GM13976 (cell line): ENCODE measurements at regions not wholly inside any gene's neighbourhood (a gene's known extent, or its start where the extent isn't known, plus 50 kb on each side); places are given as distances from the start of the nearest gene placed in this dataset.
A peak's percentile ranks its signal among the peaks of the same experiment; 100 is the strongest.

ENCODE experiments used
- DNase-seq: peaks from one replicate; pipeline ENCODE4 v3.0.0; 2012; ENCODE audit warnings: low spot score
- CTCF ChIP-seq: IDR thresholded peaks from 2 replicates; pipeline ENCODE4 v1.5.1; 2012; ENCODE audit warnings: borderline replicate concordance, mild to moderate bottlenecking; ENCODE audit not compliant: insufficient read depth; ENCODE audit errors: extremely low read depth, missing control alignments, control extremely low read depth
- in situ Hi-C: fragments of 300-500 bp; cut with MboI; formaldehyde crosslinking; loops from one replicate; pipeline ENCODE4 v1.12.0; 2022; ENCODE audit warnings: low sequenced_read_pairs, mixed read lengths, inconsistent platforms; ENCODE audit not compliant: unreplicated experiment

GRCh38 chr6:41423002-41423401 lies 87.6 kb downstream of the NCR2 start:
- DNase-seq, result no peak
- in situ Hi-C loops, result no loop called here
- no peak for TF ChIP-seq CTCF

- peak; percentile 79 for DNase-seq
- peak; percentile 82 for TF ChIP-seq CTCF
- in situ Hi-C loops, result no loop called here
Measured at GRCh38 chr6:41424370-41425058, 89.1 kb downstream of the NCR2 start.

- TF ChIP-seq CTCF, result no peak
- no peak for DNase-seq
- in situ Hi-C loops, result no loop called here
Measured at GRCh38 chr6:41425511-41425910, 90.1 kb downstream of the NCR2 start.

- TF ChIP-seq CTCF, result no peak
- in situ Hi-C loops, result no loop called here
- DNase-seq, result no peak
Measured at GRCh38 chr6:41426438-41426851, 91.0 kb downstream of the NCR2 start.

- no peak for DNase-seq
- TF ChIP-seq CTCF, result no peak
- in situ Hi-C loops, result no loop called here
Measured at GRCh38 chr6:41426888-41427641, 91.7 kb downstream of the NCR2 start.

- no peak for TF ChIP-seq CTCF
- peak; percentile 58 for DNase-seq
- in situ Hi-C loops, result no loop called here
Measured at GRCh38 chr6:41427642-41428335, 92.4 kb downstream of the NCR2 start.
